WI38 (cell line): ENCODE measurements at regions not wholly inside any gene's neighbourhood (a gene's known extent, or its start where the extent isn't known, plus 50 kb on each side); places are given as distances from the start of the nearest gene placed in this dataset.
"Not testable (repeated sequence)": the region's sequence is repeated elsewhere in the genome, so short reads cannot be mapped to it uniquely, and the experiment has no call there.

ENCODE experiments used
- H3K4me3 ChIP-seq: 2 replicates; pipeline ENCODE4 v1.5.1; 2011; ENCODE audit warnings: low read depth, mild to moderate bottlenecking, control low read depth, low read length
- CTCF ChIP-seq: IDR thresholded peaks from 2 replicates; pipeline ENCODE4 v1.5.1; 2012; ENCODE audit warnings: low read depth, mild to moderate bottlenecking, control low read depth, low read length

GRCh38 chr5:120164037-120164436, 300.1 kb upstream of the PRR16 start:
- TF ChIP-seq CTCF, result no peak
- H3K4me3 ChIP-seq, result no peak overlapping the region

GRCh38 chr5:120164986-120165385, 299.1 kb upstream of the PRR16 start:
- H3K4me3 ChIP-seq, result no peak overlapping the region
- no peak for TF ChIP-seq CTCF

DNA sequence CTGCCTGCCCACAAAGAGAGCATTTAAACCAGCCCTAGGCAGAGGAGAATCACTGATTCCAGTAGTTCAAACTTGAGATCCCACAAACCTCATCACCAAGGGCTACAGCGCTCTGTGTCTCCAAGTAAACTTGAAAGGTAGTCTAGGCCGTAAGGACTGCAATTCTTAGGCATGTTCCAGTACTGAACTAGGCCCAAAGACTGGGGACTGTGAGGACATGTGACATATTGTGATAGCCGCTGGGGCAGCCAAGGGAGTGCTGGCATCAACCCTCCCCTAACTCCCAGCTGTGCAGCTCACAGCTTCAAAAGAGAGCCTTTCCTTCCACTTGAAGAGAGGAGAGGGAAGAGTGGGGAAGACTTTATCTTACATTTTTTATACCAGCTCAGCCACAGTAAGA, 291.0 kb upstream of the PRR16 start:
- no peak for TF ChIP-seq CTCF
- H3K4me3 ChIP-seq, result no peak overlapping the region

GRCh38 chr5:120174089-120174488, 290.0 kb upstream of the PRR16 start:
- no peak overlapping the region for H3K4me3 ChIP-seq
- TF ChIP-seq CTCF, result no peak

GRCh38 chr5:120181238-120181637, 282.9 kb upstream of the PRR16 start:
- not testable (repeated sequence) for H3K4me3 ChIP-seq

GRCh38 chr5:120194650-120195049, 269.4 kb upstream of the PRR16 start:
- not testable (repeated sequence) for H3K4me3 ChIP-seq

DNA sequence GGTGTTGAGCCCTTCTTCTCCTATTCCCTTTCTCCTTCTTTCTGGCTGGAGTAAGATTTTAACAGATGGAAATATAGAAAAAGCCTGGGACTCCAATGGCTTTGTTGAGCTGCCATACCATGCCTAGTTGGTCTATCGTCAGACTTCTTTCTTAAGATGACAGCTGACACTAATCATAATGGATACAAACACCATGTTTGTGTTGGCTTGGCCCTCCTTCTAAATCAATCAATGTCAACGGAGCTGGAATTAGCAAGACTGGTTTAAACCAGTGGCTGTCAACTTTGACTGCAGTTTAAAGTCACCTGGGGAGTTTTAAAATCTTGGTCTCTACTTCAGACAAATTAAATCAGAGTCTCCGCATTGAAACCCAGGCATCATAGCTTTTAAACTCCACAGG, 264.5 kb upstream of the PRR16 start:
- TF ChIP-seq CTCF, result no peak
- no peak overlapping the region for H3K4me3 ChIP-seq

DNA sequence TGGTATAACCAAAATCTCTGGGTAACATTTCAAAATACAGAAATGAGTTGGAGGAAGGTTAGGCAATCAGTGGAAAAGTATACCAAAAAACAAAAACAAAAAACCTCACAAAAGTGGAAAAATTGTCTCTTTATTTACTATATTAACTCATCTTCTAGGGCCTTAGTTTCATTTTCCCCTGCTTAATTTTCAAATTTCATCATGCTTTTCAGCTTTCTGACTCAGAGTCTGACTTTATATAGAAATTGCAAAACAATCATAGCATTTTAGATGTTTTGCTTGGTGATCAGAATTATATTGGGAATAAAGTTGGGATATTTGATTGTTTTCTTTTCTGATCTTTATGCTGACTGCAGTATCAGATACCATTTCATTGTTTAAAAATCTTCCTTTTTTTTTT, 257.0 kb upstream of the PRR16 start:
- no peak overlapping the region for H3K4me3 ChIP-seq
- no peak for TF ChIP-seq CTCF

GRCh38 chr5:120217001-120217400, 247.1 kb upstream of the PRR16 start:
- TF ChIP-seq CTCF, result no peak
- H3K4me3 ChIP-seq, result no peak overlapping the region
